CD4-positive, alpha-beta T cell treated with Interleukin-6 for 4 hours (primary cell): ENCODE measurements at regions not wholly inside any gene's neighbourhood (a gene's known extent, or its start where the extent isn't known, plus 50 kb on each side); places are given as distances from the start of the nearest gene placed in this dataset.

Experiments used
- DNase-seq: peaks from one replicate; pipeline ENCODE4 v3.0.0-alpha.2; 2020; ENCODE audit warnings: mixed read lengths

DNA sequence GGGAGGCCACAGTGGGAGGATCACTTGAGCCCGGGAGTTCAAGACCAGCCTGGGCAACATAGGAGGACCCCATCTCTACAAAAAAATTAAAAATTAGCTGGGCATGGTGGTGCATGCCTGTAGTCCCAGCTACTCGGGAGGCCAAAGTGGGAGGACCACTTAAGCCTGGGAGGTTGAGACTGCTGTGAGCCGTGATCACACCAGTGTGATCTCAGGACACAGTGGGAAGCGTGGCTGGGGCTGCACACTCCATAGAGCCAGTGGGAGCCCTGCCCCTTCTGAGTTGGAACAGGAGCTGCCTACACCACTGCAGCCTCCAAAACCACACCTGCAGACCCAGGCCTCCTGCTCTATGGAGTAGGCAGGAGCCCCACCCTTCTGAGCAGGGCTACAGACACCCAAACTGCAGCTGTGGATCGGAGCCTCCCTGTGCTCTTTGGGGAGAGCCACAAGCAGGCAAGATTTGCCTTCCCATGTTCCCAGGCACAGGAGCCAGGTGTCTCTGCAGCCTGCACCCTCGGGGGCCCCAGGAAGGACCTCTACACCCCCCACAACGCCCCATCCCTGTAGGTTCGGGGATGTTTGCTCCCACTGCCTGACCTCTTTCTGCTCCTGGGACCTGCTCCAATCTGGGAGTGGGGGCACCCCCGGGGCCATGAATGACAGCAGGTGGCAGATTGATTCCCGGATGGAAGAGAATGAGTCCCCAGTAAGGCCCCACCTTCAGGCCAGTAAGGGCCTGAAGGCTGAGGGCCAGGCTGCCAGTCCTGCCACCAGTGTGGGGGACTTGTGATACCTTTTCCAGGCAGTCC, 245.4 kb downstream of the BUD13 start:
- DNase-seq: no peak

DNA sequence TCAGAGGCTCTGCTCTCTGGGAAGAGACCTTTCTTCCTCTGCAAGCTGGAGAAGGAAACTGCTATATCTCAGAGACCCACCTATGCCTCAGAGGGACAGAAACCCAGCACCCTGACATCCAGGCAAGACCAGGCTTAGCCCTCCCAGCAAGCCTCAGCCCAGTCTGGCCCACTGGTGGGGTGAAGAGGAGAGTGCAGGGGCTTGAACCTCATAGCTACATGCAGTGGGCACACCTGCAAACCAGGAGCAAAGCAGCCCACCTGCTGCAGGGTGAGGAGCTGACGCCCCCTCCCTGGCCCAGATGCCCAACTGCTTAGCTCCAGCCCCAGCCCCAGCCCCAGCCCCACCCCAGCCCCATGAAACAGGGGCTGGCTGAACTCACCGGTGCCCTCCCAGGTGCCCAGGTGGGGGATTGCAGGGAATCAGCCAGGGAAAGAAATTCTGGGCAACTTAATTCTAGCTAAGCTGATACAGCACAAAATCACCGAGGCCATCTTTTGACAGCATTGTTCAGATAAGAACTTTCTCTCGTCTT, 246.8 kb downstream of the BUD13 start:
- no peak for DNase-seq

DNA sequence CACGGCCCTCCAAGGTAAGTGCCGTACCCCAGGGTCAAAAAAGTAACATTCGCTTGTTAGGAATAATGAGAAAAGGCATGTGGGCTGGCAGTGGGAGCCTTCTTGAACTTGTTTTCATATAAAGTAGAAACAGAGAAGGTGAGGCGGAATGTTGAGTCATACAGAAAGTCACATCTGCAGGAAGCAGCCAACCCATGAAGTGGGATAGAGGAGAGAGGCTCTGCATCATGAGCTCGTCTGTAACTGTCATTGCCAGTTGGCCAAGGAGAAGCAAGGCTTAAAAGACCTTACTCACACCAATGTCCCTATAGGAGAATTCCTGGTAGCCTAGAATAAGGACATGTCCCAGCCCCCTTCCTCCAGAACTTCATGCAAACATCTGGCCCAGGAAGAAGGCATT, 253.3 kb downstream of the BUD13 start:
- DNase-seq: no peak

DNA sequence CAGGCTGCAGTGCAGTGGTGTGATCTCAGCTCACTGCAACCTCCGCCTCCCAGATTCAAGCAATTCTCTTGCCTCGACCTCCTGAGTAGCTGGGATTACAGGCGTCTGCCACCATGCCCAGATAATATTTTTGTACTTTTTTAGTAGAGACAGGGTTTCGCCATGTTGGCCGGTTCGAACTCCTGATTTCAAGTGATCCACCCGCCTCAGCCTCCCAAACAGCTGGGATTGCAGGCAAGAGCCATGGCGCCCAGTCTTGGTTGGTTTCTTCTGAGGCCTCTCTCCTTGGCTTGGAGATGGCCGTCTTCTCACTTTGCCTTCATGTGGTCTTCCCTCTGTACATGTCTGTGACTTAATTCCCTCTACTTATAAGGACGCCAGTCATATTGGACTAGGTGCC, 254.6 kb downstream of the BUD13 start:
- no peak for DNase-seq

DNA sequence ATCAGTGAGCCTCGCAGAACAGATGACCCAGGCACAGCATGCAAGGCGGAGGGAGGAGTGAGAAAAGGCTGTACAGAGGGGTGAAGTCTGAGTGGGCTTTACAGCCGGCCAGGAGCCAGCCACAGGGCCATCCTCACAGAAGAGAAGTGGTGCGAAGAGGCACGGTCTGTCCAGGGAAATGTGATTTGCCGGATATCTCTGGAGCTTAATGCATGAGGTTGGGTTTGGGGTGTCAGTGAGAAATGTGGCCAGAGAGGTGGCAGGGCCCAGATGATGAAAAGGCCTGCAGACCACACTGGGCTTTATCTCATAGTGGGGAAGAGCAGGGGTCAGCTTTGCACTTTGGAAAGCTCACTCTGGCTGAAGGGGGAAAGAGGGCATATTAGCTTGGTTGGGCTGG, 255.2 kb downstream of the BUD13 start:
- DNase-seq: no peak

DNA sequence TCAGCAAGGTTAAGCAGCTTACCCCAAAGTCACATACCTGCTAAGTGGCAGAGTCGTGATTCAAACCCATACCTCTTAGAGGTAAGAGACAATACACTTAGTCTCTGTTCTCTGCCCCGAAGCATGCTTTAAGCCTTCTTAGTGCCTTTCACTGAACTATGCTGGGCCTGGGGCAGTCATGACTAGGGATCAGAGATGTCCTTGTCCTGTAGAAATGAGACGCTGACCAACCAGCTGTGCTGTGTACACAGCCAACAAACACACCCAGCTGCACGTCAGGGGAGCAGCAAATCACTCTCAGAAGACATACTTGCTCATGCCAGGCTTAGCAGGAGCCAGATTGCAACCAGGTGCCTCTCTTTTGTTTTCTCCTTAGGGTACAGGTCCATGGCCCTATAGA, 255.7 kb downstream of the BUD13 start:
- no peak for DNase-seq

DNA sequence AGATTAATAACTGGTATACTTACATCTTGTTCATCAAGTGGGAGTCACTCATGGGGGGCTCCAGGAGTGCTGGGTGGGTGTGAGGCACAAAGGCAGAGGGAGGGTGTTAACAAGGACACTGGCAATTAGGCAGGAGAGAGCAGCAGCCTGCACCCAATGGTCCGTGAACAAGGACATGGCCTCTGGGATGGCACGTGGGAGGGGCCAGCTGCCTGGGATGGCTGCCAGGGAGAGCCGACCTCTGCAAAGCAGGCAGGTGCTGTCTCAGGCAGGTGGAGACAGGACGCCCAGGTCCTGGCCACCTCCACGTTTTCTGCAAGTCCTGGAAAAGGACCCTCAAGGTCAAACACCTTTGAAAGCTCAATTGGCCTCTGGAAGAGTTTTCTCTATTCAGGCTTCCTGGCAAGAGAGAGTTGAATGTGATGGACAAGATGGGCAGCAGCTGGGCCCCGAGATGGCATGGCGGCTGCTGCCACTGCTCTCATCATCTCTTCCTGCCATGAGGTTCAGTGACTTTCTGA, 257.1 kb downstream of the BUD13 start:
- DNase-seq: no peak

DNA sequence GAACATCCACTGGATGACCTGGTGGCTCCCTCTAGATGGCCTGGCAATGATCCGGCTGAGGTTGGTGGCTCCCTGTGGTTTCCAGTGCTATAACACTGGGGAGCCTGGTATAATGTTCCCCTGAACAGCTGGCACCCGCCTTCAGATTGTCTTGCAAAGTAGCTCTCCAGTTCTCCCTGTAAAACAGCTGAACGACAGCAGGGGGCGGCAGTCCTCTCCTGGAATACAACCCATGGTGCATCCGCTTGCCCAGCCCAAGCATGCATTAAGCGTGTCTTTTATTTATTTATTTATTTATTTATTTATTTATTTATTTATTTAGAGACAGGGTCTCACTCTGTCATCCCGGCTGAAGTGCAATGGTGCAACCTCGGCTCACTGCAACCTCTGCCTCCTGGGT, 258.9 kb downstream of the BUD13 start:
- no peak for DNase-seq

DNA sequence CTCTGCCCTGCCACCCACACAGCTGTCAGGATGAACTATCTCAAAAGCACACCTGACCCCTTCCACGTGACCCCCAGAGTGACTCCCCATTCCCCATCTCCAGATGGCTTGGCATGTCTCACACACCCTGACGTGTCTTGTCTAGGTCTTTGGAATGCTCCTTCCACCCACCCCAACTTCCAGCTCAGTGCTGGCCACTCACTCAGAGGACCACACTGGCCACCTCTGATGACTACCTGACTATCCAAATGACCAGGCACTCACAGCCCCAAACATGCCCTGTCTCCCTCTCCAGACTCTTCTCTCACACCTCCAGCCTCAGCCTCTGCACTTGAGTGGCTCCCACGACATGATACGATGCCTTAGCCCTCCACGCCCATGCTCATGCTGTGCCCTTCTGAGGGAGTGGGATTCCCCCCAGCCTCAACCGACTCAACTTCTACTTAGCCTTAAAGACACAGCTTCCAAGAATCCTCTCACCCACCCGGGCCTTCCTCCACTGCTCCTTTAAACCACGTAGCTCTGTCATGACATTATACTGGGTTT, 259.4 kb downstream of the BUD13 start:
- DNase-seq: no peak

DNA sequence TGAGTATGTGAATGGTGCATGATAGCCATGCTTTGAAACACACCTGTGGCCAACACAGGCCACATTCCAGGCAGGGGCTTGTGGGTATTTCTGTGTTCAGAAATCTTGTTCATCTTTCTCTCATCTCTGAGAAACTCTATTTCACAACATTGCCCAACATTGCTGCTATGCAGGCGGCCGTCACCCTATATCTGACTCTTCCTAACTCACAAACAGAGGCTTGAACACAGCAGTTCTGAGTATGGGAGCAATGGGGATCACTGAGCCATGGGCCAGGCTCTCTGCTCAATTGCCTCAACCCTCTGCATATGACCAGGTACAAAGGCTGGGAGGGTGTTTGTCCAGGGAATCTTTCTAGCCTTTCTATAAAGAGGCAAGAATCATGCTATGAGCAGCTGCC, 259.9 kb downstream of the BUD13 start:
- DNase-seq: no peak

DNA sequence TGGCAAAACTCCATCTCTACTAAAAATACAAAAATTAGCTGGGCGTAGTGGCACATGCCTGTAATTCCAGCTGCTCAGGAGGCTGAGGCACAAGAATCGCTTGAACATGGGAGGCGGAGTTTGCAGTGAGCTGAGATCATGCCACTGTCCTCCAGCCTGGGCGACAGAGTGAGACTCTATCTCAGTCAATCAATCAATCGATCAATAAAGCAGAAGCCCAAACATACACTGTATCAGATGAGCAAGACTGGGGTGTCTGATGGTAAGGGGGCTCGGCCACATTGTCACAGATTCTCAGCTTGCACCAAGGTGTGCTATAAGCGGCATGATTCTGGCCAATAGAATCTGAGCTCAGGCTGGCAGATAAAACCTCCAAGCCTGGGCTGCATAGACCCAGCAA, 261.1 kb downstream of the BUD13 start:
- DNase-seq: no peak

DNA sequence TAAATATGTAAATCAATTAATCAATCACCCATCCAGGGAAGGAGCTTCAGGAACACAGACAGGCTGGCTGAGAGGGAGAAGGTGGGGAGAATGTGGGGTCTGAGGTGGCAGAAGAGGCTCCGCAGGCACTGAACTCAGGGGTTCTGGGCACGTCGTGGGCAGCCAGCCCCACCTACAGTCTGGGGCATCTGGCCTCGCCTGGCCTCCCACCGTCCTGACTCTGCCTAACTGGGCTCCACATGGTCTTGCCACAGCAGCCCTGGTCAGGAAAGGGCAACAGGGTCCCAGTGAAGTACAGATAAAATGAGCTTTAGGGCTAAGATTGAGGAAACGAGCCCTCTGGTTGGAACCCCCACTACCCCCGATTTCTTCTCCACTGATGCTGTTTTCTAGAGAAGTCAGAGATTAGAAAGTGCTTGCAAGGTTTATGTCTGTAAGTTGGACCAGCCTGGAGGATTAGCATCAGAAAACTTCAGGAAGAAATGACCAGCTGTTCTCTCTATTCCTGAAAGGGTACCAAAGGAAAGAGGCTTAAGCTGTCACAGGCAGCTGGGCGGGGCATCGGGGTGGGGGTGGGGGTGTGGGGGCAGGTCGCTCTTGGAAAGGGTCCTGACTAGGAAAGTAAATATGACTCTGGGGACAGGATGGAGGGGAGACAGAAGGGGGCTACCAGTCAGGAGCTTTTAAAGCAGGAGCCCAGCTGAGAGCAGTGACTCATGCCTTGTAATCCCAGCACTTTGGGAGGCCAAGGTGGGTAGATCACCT, 261.7 kb downstream of the BUD13 start:
- no peak for DNase-seq

DNA sequence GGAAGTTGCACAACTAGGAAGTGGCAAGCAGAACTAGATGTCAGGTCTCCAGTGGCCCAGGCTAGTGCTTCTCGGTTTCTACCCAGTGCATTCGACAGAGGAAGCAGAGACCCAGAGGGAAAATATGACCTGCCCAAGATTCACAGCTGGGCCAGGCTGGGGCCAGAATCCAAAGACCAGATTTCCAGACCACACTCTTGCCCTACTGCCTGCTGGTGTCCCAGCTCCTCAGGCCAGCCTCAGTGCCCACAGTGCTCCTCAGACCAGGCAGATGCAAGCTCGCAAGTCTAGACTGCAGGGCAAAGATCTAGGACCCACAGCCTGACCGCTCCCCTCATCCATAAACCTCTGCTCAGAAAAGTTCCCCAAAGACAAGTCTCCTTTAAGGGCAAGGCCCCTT, 262.6 kb downstream of the BUD13 start:
- no peak for DNase-seq

DNA sequence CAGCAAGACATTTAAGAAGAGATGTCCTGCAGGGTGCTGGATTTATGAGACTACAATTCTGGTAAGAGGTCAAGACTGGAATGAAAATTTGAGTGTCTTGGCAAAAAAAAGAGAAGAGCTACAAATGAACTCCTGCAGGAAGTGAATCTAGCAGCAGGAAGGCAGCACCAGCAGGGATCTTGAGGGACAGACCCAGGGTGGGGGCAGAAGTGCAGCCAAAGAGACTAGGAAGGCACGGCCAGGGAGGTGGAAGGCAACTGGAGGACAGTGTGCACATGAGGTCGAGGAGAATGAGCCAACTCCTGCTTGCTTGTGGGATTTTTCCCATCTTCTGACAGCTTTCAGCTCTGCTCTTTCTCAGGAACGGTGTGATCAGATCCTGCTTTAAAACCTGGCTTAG, 263.2 kb downstream of the BUD13 start:
- no peak for DNase-seq

DNA sequence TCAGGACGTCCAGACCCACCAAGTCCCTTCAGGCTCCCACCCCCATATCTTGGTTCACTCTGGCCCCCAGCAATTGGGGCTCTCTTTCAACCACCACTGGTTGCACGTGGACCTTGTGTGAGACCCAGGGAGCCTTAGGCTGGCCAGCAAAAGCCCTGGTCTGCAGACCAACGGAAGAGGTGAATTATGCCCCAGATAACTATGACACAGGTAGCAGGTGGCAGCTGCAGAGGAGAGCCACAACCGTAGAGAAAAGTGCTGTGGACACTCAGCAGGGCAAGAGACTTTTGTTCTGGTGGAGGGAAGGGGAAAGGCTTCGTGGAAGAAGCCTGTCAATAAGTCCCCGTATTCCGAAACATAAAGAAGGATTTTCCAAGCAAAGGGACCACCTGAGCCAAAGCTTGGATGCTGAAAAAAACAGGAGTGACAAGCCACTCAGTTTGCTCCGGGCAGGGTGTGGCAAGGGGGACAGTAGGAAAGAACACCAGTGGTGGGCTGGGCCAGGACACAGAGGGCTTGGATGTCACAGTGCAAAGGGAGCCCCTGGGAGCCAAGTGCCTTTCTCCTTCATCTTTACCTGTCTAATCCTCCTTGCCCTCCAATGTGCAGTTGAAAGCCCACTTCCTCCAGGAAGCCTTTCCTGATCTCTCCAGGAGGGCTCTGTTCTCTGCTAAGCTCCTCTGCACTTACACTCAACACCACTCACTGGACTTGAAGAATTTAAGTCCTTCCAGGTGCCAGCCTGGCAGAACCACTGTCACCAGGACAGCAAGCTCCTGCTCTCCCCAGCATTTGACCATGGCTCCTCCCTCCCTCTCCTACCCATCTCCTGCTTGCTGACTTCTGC, 264.7 kb downstream of the BUD13 start:
- no peak for DNase-seq

DNA sequence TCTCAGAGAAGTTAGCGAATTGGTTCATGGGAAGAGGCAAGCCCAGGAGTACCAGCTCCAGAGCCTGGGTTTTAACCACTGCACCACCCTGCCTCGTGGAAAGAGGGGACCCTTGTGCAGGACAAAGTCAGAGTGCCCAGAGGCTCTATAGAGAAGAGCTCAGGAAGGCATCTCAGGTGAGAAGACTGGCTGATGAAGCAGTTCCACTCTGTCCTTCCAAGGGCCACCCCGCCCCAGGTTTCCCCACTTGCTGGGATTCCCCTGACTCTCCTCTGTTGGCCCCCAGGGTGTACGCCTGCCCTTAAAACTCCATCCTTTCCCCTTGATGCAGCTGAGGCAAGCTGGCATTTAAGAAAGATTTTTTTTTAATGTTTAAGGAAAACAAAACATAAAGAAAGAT, 265.8 kb downstream of the BUD13 start:
- no peak for DNase-seq

DNA sequence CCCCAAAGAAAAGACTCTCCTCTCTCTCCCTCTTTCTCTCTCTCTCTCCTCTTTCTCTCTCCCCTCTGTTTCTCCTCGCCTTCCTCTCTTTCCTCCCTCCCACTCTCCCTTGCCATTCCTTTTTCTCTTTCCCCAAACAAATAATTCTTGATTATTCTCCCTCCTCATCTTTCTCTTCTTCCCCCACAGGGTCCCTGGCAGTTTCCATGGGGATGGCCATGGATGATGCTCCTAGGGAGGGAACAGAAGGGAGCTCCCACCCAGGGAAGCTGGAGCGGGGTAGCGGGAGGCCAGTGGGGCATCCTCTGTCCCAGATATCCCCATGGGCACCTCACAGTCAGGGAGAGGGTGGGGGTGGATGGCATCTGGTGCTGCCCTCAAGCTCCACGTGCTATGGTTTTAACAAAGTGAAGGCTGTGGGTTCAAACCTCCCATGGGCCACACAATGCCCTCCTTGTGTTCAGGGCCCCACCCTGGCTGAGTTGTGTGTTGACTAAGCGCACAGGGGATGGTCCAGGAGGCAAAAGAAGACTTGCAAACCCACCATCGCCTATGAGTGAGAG, 266.4 kb downstream of the BUD13 start:
- DNase-seq: no peak

DNA sequence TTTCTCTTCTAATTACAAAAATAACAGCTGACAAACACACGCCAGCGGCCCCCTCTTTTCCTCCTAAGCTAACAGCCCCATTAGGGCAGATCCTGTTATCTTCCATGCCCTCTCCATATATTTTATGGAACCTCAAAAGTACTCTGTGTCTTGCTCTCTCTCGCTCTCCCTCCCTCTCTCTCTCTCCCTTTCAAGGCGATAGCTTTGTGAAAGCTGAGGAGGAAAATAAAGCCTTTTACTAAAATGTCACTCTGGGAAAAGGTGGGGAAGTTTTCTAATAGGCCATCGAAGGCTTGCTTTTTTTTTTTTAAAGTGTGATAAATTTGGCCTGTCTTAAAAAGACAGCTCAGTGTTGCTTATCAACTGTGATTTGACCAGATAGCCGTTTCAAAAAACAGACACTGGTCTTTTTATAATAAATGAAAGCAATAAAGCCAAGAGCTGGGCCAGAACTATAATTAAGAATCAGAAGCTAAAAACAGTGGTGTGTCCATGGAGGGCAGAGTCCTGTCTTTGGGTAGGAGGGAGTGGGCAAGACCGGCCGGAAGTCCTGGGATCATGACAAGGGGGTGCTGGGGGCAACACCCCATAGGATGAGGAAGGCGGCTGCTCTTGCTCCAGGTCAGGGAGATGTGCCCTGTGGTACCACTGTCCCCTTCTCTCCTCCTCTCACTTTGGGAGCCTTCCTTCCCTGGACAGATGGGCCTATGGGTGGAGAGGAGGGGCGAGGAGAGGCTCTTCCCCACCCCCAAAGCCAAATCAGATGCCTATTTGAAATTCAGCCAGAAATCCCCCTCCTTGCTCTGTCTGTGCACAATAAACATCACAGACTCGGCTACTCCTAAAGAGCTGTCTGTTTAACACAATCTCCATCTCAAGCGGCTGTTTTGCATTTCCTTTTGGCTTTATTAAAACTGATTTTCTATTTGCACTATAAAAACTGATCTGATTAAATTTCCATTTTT, 267.2 kb downstream of the BUD13 start:
- DNase-seq: no peak

DNA sequence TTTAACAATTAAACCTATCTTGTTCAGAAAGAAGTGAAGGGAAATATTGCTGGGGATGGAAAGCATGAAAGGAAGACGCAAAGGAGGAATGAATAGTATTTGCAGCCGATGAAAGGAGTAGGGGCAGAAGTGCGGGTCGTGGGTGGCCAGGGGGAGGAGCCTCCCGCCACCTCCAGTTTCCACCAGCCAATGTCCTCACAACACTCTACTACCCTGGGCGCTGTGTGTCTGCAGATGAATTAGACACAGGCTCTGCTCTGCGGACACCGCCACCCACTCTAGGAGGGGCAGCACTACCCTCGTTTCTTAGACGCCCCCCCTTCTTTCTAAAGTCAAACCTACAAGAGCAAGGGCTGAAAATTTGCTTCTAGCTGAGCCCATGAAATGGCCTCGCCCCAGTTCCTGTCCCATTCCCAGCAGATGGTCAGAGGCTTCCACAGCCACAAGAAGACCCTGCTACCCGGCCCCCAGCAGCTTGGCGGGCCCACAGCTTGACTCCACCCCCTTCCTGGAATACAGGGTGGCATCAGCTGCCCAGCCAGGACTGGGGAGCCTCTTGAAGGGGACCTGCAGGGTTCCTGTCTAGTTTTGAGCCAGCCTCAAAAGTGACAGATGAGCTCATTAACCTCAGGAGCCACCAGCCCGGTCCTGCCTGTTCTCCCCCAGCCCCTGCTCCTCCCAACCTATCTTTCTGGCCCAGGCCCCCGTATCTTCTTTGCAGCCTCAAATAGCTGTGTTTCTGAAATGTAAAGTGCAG, 268.1 kb downstream of the BUD13 start:
- DNase-seq: no peak
